HG03457 (cell line): ENCODE measurements at regions not wholly inside any gene's neighbourhood (a gene's known extent, or its start where the extent isn't known, plus 50 kb on each side); places are given as distances from the start of the nearest gene placed in this dataset.
"Not testable (repeated sequence)": the region's sequence is repeated elsewhere in the genome, so short reads cannot be mapped to it uniquely, and the experiment has no call there.

Source experiments
- ATAC-seq: cut with Tn5 transposase; IDR thresholded peaks from one replicate; pipeline ENCODE4 v1.9.1; 2021; ENCODE audit warnings: moderate number of reproducible peaks; ENCODE audit not compliant: unreplicated experiment

DNA sequence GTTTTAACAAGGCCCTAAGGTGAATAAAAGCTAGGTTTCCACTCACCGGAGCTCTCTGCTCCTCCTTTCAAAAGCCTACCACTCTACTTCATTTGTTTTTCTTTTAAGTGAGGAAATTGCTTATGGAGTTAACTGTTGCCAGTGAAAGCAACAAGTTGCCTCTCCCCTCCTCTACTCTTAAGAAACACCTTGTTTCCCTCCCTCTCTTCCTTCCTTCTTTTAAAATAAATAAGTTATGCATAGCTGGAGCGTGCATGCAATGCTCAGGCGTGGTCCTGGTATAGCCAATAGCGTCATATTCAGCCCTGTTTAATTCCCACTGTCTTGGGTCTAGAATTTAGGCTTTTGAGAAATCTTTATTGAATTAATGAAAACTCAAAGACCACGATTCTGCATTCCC is 101.1 kb upstream of the IGF1R start:
- no peak for ATAC-seq

DNA sequence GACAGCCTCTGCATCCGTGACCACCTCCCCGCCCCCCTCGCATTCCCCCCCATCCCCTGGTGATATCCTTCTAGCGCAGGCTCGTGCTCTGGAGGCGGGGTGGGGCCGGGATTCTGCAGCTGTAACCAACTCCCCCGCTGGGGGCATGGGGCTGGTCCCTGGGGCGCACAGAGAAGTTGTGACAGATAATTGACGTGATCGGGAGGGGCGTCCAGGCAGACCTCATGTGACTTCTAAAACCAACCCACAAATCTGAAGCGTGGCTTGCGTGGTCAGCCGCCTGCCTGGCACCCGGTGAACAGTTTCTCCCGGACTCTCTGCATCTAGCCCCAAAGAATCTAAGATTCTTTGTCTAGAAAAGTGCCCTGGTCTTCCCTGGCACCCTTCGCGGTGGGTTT is 100.6 kb upstream of the IGF1R start:
- ATAC-seq, result no peak

DNA sequence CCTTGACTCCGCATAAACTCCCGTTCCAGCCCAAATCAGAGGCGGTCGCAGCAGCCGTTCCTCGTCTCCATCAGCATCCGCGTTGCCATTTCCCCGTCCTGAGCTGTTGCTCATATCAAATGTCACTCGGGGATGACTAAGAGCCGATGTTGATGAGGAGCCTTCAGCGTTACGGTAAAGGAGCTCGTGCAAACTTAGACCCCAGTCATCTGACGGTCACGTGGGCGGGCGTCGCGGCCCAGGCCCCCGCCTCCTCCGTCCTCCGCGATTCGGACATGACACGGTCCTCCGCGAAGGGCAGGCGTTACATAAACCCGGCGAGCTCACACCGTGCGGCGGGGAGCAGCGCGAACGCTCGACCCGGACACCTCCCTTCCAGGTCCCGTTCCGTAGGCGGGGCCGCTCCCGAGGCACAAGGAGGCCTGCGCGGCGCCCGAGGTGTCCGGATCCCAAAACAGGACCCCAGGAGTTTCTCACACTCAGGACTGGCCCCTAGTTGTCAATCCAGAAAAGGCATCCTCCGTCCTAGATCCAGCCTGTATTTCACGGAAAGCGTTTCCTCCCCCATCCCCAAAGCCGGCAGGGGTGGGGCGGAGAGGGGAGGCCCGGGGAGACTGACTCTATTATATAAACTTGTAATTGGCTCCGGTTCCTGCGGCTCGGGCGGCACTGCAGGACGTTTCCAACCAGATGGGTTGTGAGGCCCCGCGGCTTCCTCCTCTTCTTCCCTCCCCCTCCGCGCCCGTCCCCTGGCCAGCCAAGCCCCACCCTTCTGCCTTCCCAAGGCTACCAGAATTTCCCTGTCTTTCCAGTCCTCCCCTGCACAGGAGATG is 100.0 kb upstream of the IGF1R start:
- no peak for ATAC-seq

DNA sequence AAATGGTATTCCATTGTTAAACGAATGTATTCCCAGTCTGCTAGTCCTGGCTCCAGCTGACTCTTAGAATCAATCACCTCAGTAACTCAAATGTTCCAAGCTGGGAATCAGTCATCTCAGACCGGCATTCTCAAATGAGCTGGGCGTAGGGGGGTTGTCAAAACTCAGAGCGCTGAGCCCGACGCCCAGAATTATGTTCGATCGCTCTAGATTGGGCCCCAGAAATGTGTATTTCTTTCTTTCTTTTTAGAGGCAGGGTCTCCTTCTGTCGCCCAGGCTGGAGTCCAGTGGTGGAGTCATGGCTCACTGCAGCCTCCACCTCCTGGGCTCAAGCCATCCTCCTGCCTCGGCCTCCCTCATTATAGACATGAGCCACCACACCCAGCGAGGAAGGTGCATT is 99.3 kb upstream of the IGF1R start:
- no peak for ATAC-seq

DNA sequence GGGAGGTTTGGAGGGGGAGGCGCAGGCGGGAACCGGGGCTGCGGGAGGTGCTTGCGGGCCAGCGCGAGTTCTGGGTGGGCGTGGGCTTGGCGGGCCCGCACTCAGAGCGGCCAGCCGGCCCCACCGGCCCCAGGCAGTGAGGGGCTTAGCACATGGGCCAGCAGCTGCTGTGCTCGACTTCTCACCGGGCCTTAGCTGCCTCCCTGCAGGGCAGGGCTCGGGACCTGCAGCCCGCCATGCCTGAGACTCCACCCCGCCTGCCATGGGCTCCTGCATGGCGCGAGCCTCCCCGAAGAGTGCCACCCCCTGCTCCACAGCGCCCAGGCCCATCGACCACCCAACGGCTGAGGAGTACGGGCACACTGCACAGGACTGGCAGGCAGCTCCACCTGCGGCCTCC is 98.6 kb upstream of the IGF1R start:
- no peak for ATAC-seq

DNA sequence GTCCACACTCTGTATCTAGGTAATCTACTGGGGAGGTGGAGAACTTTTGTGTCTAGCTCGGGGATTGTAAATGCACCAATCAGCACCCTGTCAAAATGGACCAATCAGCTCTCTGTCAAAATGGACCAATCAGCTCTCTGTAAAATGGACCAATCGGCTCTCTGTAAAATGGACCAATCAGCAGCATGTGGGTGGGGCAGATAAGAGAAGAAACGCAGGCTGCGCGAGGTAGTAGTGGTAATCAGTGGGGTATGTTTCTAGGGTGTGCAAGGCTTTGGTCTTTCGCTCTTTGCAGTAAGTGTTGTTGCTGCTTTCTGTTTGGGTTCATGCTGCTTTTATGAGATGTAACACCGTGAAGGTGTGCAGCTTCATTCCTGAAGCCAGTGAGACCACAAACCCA is 98.0 kb upstream of the IGF1R start:
- ATAC-seq, result not testable (repeated sequence)

DNA sequence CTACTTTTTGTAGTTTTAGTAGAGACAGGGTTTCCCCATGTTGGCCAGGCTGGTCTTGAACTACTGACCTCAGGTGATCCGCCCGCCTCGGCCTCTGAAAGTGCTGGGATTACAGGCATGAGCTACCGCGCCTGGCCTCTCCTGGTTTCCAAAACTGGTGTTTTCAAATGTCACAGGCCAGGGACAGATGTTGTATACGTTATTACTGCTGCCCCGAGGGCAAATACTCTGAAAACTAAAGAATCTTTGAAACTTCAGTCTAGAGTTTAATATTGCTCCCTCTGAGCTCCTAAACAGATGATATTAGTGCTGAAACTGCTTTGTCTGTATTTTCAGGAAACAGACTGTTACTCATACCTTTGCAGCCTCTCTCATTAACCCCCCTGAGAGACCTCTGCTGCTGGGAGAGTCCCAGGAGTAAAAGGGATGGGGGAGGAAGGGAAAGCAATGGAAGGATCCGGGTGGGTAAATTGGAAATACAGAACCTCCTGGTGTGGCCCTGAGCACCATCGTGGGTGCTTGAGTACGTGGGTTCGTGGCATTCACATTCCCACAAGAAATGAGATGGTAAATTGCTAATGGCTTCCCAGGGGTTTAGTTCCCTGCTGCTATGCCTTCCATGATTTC is 96.3 kb upstream of the IGF1R start:
- no peak for ATAC-seq

DNA sequence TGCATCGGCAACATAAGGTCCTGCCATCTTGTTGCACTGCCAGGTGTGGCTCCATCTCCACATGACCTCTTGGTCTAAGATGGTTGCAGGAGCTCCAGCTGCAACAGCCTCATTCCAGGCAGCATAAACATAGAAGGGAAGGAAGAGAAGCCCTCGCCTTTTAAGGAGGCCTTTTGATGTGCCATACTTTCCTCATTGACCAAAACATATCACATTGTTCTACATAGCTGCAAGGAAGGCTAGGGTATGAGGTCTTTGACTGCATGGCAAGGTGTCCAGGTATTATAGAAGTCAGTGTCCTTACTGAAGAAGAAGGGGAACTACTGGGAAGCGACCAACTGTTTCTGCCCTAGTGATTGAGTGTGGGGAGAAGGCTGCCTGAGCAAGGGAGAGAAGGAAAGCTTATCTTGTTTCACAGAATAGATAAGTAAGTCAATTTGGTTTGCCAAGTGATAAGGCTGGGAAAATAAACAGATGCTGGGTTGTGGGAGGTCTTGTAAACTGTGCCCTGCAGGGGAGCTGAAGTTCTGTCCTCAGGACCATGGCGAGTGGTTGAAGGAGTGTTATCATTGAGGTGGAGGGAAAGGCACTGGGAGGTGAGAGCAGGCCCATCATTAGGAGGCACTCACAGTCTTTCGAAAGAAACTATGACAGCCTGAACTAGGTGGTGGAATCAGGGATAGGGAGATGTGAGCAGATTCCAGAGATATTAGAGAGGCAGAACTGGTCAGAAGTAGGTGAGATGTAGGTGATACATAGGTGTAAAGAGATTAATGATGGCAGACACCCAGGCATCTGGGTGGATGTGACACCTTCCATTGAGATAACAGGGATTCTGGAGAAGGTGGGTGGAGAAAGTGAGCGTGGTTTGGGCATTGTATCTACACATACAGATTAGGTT is 93.8 kb upstream of the IGF1R start:
- ATAC-seq, result no peak

DNA sequence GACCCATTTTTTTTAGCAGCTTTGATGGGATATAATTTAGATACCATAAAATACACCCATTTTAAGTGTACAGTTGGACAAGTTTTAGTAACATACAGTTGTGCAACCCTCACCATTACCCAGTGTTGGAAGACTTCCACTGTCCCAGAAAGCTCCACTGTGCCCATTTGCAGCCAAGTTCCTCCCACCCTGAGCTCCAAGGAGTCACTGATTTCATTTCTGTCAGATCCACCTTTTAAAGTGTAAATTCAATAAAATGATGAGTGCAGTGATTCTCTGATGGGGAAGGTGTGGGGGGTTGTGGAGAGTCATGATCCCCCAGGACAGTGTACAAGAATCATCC is 93.2 kb upstream of the IGF1R start:
- no peak for ATAC-seq

DNA sequence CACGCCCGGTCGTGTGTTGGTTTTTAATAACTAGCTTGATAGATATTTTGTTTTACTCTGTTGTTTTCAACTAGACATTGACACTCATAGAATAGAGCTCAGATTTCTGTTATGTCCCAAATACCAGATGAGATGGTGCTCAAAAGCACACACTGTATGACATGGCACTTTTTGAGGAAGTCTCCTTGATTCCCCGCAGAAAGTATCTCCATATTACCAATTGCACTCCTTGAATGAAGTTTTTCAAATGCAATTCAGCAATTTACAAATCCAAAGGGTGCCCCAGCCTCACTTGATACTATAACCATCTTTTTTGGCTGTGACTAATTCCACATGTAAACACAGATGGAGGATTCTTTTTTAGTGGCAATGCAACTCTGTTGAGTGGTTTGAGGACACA is 92.0 kb upstream of the IGF1R start:
- ATAC-seq, result no peak

DNA sequence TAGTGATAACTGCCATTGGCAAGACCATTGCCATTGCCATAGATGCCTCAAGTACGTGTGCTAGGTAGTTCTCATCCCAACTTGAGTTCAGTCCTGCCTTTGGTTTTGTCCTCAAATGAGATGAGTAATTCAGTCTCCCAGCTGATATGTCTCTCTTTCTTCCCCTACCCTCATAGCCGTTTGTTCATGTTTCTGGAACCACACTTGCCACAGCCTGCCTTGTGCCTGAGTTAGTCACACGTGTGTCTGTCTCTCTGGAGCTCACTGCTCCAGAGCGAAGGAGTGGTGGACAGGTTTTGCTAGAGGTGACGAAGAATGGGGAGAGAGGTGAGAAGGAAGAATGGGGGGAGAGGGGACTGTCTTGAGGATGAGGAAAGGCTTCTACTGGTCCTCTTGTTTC is 88.0 kb upstream of the IGF1R start:
- no peak for ATAC-seq

DNA sequence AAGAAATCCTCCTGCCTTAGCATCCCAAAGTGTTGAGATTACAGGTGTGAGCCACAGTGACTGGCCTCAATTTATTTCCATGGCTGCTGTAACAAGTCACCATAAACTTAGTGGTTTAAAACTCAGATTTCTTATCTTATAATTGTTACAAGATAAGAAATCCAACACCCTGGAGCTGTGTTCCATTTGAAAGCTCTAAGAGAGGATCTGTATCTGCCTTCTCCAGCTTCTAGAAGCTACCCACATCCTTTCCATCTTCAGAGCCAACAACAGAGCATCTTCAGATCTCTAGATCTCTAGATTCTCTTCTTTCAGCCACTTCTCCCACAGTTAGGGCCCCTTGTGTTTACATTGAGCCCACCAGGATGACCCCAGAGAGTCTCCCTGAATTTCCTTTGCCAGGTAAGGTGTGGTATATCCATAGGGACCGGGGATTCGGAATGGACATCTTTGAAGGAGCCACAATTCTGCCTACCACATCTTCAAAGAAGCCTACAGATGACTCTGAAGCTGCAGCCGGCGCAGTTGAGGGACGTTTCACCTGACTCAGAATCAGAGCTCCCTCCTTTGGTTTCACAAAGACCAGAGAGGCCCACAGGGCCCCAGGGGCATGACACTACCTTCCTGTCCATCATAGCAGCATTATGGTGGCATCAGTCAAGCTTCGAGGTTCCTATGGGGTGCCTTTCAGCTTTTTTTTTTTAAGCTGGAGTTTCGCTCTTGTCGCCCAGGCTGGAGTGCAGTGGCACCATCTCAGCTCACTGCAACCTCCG is 87.0 kb upstream of the IGF1R start:
- no peak for ATAC-seq

DNA sequence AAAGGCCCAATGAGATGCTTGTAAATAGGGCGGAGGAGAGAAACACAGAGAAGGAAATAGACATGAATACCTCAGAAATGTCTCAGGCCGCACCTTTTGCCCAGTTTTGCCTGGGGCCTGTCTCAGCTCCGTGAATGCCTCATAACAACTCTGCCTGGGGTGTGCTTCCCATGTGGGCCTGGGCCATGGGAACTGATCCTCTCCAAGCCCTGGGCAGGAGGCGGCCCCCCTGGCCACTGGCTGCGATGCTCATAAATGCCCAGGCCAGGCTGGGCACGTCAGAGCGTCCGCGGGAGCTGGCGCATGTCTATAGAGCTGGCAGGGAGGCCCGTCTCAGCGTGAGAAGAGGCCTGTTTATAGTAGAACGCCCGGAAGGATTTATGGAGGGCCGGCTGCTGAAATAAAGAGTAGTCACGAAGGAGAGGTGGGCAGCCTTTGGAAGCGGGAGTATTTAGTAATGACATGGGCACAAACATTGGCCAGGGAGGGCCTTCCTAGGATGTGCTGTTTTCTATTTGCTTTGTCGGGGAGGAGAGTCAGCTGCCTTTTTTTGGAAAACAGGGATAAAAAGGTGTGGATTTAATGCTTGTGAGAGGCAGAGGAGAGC is 85.9 kb upstream of the IGF1R start:
- no peak for ATAC-seq

DNA sequence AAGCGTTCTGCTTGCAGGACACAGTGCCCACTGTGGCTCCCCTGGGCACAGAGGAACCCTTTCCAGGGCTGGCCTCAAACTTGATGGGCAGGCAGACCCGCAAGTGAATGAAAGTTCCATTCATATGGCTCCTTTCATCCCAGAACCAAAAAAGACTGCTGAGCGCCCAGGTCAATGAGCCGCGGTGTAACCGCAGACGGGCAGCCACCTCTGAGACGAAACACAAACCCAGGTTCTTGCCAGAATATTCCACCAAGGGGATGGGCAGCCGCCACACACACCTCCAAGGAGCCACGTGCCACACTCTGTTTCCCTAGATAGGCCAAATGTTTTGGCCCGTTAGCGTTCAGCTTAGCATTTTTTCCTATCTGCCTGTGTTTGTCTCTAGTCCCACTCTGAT is 82.8 kb upstream of the IGF1R start:
- no peak for ATAC-seq

DNA sequence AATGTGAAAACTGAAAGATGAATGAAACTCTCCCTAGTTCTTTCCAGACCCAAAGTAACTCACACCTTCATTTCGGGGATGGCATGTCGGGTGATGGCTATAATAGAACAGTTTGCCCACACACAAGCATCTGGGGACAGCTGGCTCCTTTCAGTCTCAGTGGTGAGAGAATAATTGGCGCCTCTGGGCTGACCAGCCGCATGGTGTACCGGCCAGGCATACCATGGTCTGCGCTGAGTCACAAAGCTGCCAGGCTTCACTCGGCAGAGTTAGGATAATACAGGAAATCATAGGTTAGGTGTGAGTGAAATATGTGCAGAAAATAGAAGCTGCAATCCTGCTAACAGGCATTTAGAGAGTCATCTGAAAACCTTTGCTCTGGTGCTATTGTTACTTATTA is 80.4 kb upstream of the IGF1R start:
- ATAC-seq, result no peak

DNA sequence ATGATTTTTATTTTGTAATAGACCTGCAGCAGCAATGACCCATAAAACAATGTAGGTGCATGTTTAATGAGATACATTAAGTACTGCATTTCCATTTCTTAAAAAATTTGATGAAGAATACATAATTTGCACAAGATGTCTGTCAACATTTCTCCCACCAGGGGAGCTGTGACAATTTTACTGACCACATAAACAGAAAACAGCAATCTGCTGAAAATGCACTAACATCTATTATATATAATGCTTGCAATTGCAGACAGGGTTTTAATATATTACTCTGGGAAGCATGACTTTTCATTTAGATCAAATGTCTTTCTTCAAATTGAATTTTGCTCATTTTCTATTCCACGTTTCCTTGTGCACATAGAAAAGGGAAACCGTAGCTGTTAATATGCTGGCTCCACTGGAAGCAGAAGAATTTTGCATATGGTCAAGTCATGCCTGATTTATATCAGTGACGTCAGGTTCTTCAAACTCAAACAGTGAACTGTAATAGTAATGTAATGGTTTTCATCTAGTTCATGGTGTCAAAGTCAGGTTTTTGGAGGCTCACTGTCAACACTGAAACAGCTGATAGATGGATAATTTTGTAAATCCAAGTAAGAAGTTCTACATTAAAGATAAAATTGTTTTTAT is 79.8 kb upstream of the IGF1R start:
- ATAC-seq, result no peak

DNA sequence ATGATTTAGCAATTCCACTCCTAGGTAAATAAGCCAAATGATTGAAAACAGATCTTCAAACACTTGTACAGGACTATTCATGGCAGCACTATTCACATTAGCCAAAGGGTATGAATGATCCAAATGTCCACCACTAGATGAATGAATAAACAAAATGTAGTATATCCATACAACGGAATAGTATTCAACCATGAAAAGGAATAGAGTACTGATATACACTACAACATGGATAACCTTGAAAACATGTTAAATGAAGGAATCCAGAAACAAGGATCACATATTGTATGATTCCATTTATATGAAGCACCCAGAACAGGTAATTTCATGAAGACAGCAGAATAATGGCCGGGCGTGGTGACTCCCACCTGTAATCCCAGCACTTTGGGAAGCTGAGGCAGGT is 78.2 kb upstream of the IGF1R start:
- no peak for ATAC-seq

DNA sequence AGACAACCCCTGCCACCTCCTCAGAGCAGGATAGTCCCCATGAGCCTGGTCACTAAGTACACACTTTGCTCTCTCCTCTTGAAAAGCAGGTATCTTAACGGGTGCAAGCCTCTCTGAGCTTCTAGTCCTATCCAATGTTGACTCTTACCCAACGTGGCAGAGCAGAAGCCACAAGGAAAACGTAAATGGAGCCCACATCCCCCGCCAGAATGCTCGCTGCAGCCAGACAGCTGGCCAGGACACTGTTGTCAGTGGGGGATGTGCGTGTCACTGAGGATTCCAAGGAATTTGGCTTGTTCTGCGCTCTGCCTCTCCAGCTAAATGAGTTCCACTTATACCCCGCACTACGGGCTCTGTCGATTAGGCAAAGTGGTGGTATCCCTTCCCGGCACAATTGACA is 67.8 kb upstream of the IGF1R start:
- no peak for ATAC-seq

DNA sequence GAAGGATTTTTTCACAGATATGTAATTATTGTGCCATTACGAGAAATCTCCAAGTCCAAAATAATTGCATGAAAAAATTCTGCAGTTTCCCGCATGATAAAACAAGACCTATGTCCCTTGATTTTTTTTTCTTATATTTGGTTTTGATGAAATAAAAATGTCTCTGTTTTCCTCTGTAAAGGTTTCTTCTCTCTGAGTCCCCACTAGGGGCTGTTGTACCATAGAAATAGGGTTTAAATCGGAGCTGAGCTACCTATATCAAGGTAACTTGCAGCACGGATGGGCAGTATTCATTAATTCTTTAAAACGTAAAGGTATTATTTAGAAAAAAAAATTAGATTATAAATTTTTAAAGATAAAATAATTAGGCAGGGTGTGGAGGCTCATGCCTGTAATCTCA is 66.6 kb upstream of the IGF1R start:
- ATAC-seq, result no peak

DNA sequence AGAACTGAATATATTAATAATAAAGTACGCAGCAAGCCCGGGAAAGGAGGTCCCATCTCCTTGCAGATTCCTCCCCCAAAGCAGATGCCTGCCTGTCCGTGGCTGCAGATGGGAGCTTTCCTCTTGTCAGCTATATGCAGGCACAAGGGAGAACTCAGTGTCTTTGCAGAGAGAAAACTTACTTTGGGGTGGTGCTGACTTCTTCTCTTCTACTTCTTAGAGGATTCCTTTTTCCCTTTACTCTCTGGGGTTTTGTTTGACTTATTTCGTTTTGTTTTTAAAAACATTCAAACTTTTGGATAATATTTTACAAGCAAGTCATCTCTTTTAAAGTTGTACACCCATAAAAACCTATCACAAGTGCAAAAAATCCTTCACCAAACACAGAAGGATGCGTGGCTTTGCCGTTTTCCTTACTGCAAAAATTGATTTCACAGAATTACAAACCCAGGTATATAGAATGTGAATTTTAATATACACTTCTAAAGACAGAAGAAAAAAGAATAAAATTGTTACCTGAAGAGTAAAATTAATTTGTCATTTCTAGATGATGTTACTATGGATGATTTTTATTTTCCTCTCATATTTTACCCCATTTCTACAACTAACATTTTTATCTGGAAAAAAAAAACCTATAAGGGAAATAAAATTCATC is 65.3 kb upstream of the IGF1R start:
- ATAC-seq, result no peak
